ENCODE measurements at regions not wholly inside any gene's neighbourhood (a gene's known extent, or its start where the extent isn't known, plus 50 kb on each side); places are given as distances from the start of the nearest gene placed in this dataset.

GRCh38 chr20:59439243-59439642 lies 138.8 kb downstream of the EDN3 start:
- Histone ChIP-seq H3K79me2 (ENCODE audit: control insufficient read depth, insufficient read depth, low read length) (no peaks in the 10 kb centered on the region), H3K4me3 (replicated peaks in 1 of 3; ENCODE audit: insufficient read depth in 1 of 3, low read depth in 1 of 3, low read length in 3 of 3) (no peak overlapping the region), H4K20me1 (replicated peaks; ENCODE audit: control insufficient read depth, extremely low read depth, insufficient read depth, low read length) (no peaks in the 10 kb centered on the region), H3K27ac (ENCODE audit: insufficient read depth, low read depth, low read length) (no peak overlapping the region), H3K4me1 (ENCODE audit: control insufficient read depth, extremely low read depth, insufficient read depth, low read length) (no peaks in the 10 kb centered on the region), H3K9ac (replicated peaks; ENCODE audit: extremely low read depth, insufficient read depth, low read length) (no peak overlapping the region), H3K4me2 (ENCODE audit: insufficient read depth, low read length) (no peak overlapping the region), H3K27me3 (ENCODE audit: control insufficient read depth in 2 of 2, insufficient read depth in 2 of 2, low read length in 2 of 2) (no peaks in the 10 kb centered on the region), H3K36me3 (ENCODE audit: control insufficient read depth in 2 of 2, extremely low read depth in 1 of 2, insufficient read depth in 2 of 2, low read length in 2 of 2) (no peaks in the 10 kb centered on the region), H3K9me3 (replicated peaks; ENCODE audit: control insufficient read depth, insufficient read depth, low read length) (no peaks in the 10 kb centered on the region), H3K9me1 (replicated peaks; ENCODE audit: control insufficient read depth, extremely low read depth, insufficient read depth, low read length) (no peaks in the 10 kb centered on the region), H2AFZ (ENCODE audit: low read depth, low read length) (no peak overlapping the region)
- ChIA-PET POLR2A (no interaction called here), CTCF (no interaction called here)
- dilution Hi-C loops (cut with MboI; ENCODE audit: extremely low pct_ligation_motif_present, low sequenced_read_pairs) (no loop called here), intact Hi-C loops (cut with micrococcal nuclease) (no loop called here)
- BruUV-seq (replicated peaks) = no TSS peak
- FAIRE-seq (no peak), DNase-seq (ENCODE audit: low read depth, low spot score) (no peak)
- TF ChIP-seq MAX (IDR thresholded peaks at IDR 0.05; ENCODE audit: insufficient read depth, insufficient read length) (no peak), GATA2 (IDR thresholded peaks at IDR 0.05; ENCODE audit: insufficient read depth, insufficient read length, low read depth, low read length) (no peak), EZH2 (IDR thresholded peaks at IDR 0.05; ENCODE audit: borderline replicate concordance, low read depth, low read length, severe bottlenecking) (no peak), FOS (IDR thresholded peaks at IDR 0.05; ENCODE audit: borderline replicate concordance, insufficient read depth, low read length) (no peak), POLR2AphosphoS5 (IDR thresholded peaks at IDR 0.05; ENCODE audit: insufficient read depth, low read depth, low read length) (no peak), JUN (IDR thresholded peaks at IDR 0.05; ENCODE audit: borderline replicate concordance, insufficient read depth, insufficient read length, low read depth) (no peak), POLR2A (IDR thresholded peaks at IDR 0.05; ENCODE audit: low read depth, low read length) (no peak), CTCF (IDR thresholded peaks at IDR 0.05; ENCODE audit: extremely low read depth in 1 of 2, insufficient read depth in 1 of 2, low read depth in 1 of 2, low read length in 2 of 2) (no peak), MYC (IDR thresholded peaks at IDR 0.05; ENCODE audit: low read depth, low read length) (no peak)

Measured in endothelial cell of umbilical vein (primary cell).